Colonic mucosa (tissue), 4 donors: ENCODE measurements at regions not wholly inside any gene's neighbourhood (a gene's known extent, or its start where the extent isn't known, plus 50 kb on each side); places are given as distances from the start of the nearest gene placed in this dataset.

Source experiments
- DNase-seq: peaks from one replicate; pipeline ENCODE4 v3.0.0-alpha.2; 2020
- H3K27ac ChIP-seq: fragments of 200-600 bp; one replicate; pipeline ENCODE4 v1.8.0; 2021
- H3K27me3 ChIP-seq: fragments of 200-600 bp; one replicate; pipeline ENCODE4 v1.8.0; 2021
- H3K36me3 ChIP-seq: fragments of 200-600 bp; one replicate; pipeline ENCODE4 v1.8.0; 2021
- H3K4me1 ChIP-seq: fragments of 200-600 bp; one replicate; pipeline ENCODE4 v1.8.0; 2021; ENCODE audit warnings: mild to moderate bottlenecking
- H3K4me3 ChIP-seq: fragments of 200-600 bp; one replicate; pipeline ENCODE4 v1.8.0; 2021
- H3K9ac ChIP-seq, 2 donors: one replicate each; pipeline ENCODE4 v1.7.0; 2013; ENCODE audit warnings: control low read depth in 2 of 2, low read depth in 2 of 2, low read length in 2 of 2
- H3K9me3 ChIP-seq: fragments of 200-600 bp; one replicate; pipeline ENCODE4 v1.8.0; 2021
- CTCF ChIP-seq: fragments of 200-600 bp; IDR thresholded peaks from one replicate; pipeline ENCODE4 v1.8.0; 2022; ENCODE audit warnings: antibody characterized with exemption, mild to moderate bottlenecking
- intact Hi-C: fragments of 100-400 bp; cut with DNase I; formaldehyde crosslinking; loops from one replicate; pipeline ENCODE4 v1.14.1; 2022
- donor health status: healthy.
- donor health status: DM: no; HTN: no; CAD: no.
- donor health status: DM: no; HTN: no; CAD: no.

- Histone ChIP-seq H3K9me3 (no peaks in the 10 kb centered on the region), H3K4me1 (no peaks in the 10 kb centered on the region), H3K27me3 (no peaks in the 10 kb centered on the region), H3K36me3 (no peaks in the 10 kb centered on the region), H3K27ac (no peak overlapping the region), H3K4me3 (no peak overlapping the region), H3K9ac (no peak overlapping the region)
- no peak for TF ChIP-seq CTCF
- intact Hi-C loops: no loop called here
- no peak for DNase-seq
Measured at GRCh38 chr2:217030081-217030480, 170.2 kb upstream of the TNP1 start.

GRCh38 chr2:217028128-217028527, 168.3 kb upstream of the TNP1 start:
- H3K27ac ChIP-seq: no peak overlapping the region
- no peaks in the 10 kb centered on the region for H3K9me3 ChIP-seq
- no peaks in the 10 kb centered on the region for H3K4me1 ChIP-seq
- intact Hi-C loops: no loop called here
- H3K36me3 ChIP-seq: no peaks in the 10 kb centered on the region
- DNase-seq: no peak
- TF ChIP-seq CTCF: no peak
- H3K4me3 ChIP-seq: no peak overlapping the region
- no peak overlapping the region for H3K9ac ChIP-seq
- H3K27me3 ChIP-seq: no peaks in the 10 kb centered on the region

GRCh38 chr2:217027414-217027813, 167.6 kb upstream of the TNP1 start:
- H3K9ac ChIP-seq: no peak overlapping the region
- intact Hi-C loops: no loop called here
- DNase-seq: no peak
- H3K4me1 ChIP-seq: no peaks in the 10 kb centered on the region
- H3K27me3 ChIP-seq: no peaks in the 10 kb centered on the region
- H3K9me3 ChIP-seq: no peaks in the 10 kb centered on the region
- H3K4me3 ChIP-seq: no peak overlapping the region
- no peak overlapping the region for H3K27ac ChIP-seq
- H3K36me3 ChIP-seq: no peaks in the 10 kb centered on the region
- no peak for TF ChIP-seq CTCF

- no peak for DNase-seq
- Histone ChIP-seq H3K27me3 (no peaks in the 10 kb centered on the region), H3K36me3 (no peaks in the 10 kb centered on the region), H3K4me1 (no peaks in the 10 kb centered on the region), H3K9ac (no peak overlapping the region), H3K9me3 (no peaks in the 10 kb centered on the region), H3K4me3 (no peak overlapping the region), H3K27ac (no peak overlapping the region)
- TF ChIP-seq CTCF: no peak
- intact Hi-C loops: no loop called here
Measured at GRCh38 chr2:217026569-217026968, 166.7 kb upstream of the TNP1 start.

- Histone ChIP-seq H3K9ac (no peak overlapping the region), H3K4me3 (no peak overlapping the region), H3K27ac (no peak overlapping the region), H3K9me3 (no peaks in the 10 kb centered on the region), H3K27me3 (no peaks in the 10 kb centered on the region), H3K4me1 (no peaks in the 10 kb centered on the region), H3K36me3 (no peaks in the 10 kb centered on the region)
- DNase-seq: no peak
- no peak for TF ChIP-seq CTCF
- intact Hi-C loops: no loop called here
Measured at GRCh38 chr2:217026161-217026560, 166.3 kb upstream of the TNP1 start.

- Histone ChIP-seq H3K9me3 (no peaks in the 10 kb centered on the region), H3K9ac (no peak overlapping the region), H3K27me3 (no peaks in the 10 kb centered on the region), H3K27ac (no peak overlapping the region), H3K4me1 (no peaks in the 10 kb centered on the region), H3K4me3 (no peak overlapping the region), H3K36me3 (no peaks in the 10 kb centered on the region)
- DNase-seq: no peak
- intact Hi-C loops: no loop called here
- no peak for TF ChIP-seq CTCF
Measured at GRCh38 chr2:217023611-217024010, 163.7 kb upstream of the TNP1 start.
